K562 (cell line): ENCODE measurements at regions not wholly inside any gene's neighbourhood (a gene's known extent, or its start where the extent isn't known, plus 50 kb on each side); places are given as distances from the start of the nearest gene placed in this dataset.

Source experiments
- ATAC-seq: fragments of 200-7000 bp; cut with Tn5 transposase; 3 replicates; pipeline ENCODE4 v1.9.1; 2020; ENCODE audit warnings: moderate library complexity
- BruUV-seq: library from RNA; stranded (reverse); fragments of 400-500 nt; replicated peaks from 2 replicates; lab custom pipeline; 2021; lab: Mats Ljungman, UMichigan
- CTCF ChIA-PET: fragments of 300-600 bp; formaldehyde crosslinking; extraction: SDS; loops from one replicate; lab custom pipeline; 2021; ENCODE audit warnings: low intra/inter-chr PET ratio; lab: Yijun Ruan, JAX
- POLR2A ChIA-PET: fragments of 300-600, 350-650 bp; sonication (Branson Sonifier 250); formaldehyde crosslinking; extraction: SDS; loops from one replicate; lab custom pipeline; 2021; ENCODE audit warnings: antibody characterized with exemption, inconsistent platforms; lab: Yijun Ruan, JAX
- DNase-seq, 4 experiments: peaks; one replicate each; pipeline versions ENCODE4 v3.0.0 to v3.0.0-alpha.2; 2011 to 2018; ENCODE audit warnings: low spot score in 3 of 4, mixed read lengths in 3 of 4; ENCODE audit errors: extremely low read depth in 1 of 4
- FAIRE-seq: peaks from 2 replicates; lab custom pipeline; 2011; peaks lifted over from hg19 to GRCh38; lab: Jason Lieb, UNC
- H2AFZ ChIP-seq: 2 replicates; pipeline ENCODE4 v1.6.0; 2011; ENCODE audit warnings: low read depth, low read length, control low read depth, inconsistent platforms
- H3K27ac ChIP-seq: fragments of 200-600 bp; 3 replicates; pipeline ENCODE4 v1.8.0; 2011; ENCODE audit warnings: low read depth, mild to moderate bottlenecking, control low read depth, inconsistent platforms, low read length, moderate library complexity, mixed read lengths; ENCODE audit errors: extremely low read depth
- H3K27me3 ChIP-seq, 2 experiments: fragments of 300-600 bp in 1 of 2; 2 replicates in 1 of 2; 3 replicates in 1 of 2; pipeline versions ENCODE4 v1.6.0 to v1.8.0; 2011; ENCODE audit warnings: inconsistent platforms in 2 of 2, low read length in 2 of 2, mild to moderate bottlenecking in 1 of 2, mixed read lengths in 1 of 2, moderate library complexity in 1 of 2; ENCODE audit not compliant: control insufficient read depth in 2 of 2, insufficient read depth in 2 of 2
- H3K36me3 ChIP-seq: fragments of 300-600 bp; 3 replicates; pipeline ENCODE4 v1.8.0; 2011; ENCODE audit warnings: mild to moderate bottlenecking, low read length, inconsistent platforms; ENCODE audit not compliant: control insufficient read depth, insufficient read depth
- H3K4me1 ChIP-seq, 2 experiments: fragments of 200-600 bp in 1 of 2; replicated peaks in 1 of 2; 2 replicates in 1 of 2; 3 replicates in 1 of 2; pipeline versions ENCODE4 v1.5.1 to v1.8.0; 2011; ENCODE audit warnings: inconsistent platforms in 2 of 2, low read length in 2 of 2, mild to moderate bottlenecking in 1 of 2, mixed read lengths in 1 of 2, moderate library complexity in 1 of 2; ENCODE audit not compliant: control insufficient read depth in 2 of 2, insufficient read depth in 2 of 2
- H3K4me2 ChIP-seq: 2 replicates; pipeline ENCODE4 v1.6.1; 2011; ENCODE audit warnings: low read length, control low read depth, inconsistent platforms, mixed read lengths; ENCODE audit not compliant: insufficient read depth
- H3K4me3 ChIP-seq: fragments of 200-600 bp; sonication (generic), shearing (Covaris generic); 2 replicates; pipeline ENCODE4 v1.5.1; 2016; ENCODE audit warnings: control low read depth, inconsistent platforms
- H3K79me2 ChIP-seq: fragments of 200-600 bp; 3 replicates; pipeline ENCODE4 v1.8.0; 2011; ENCODE audit warnings: low read length, inconsistent platforms; ENCODE audit not compliant: control insufficient read depth, insufficient read depth
- H3K9ac ChIP-seq, 2 experiments: 2 replicates each; pipeline versions ENCODE4 v1.6.0 to v1.6.1; 2011; ENCODE audit warnings: low read depth in 2 of 2, low read length in 2 of 2, control low read depth in 1 of 2, inconsistent platforms in 1 of 2, mild to moderate bottlenecking in 1 of 2, mixed read lengths in 1 of 2; ENCODE audit not compliant: insufficient read depth in 1 of 2
- H3K9me1 ChIP-seq: one replicate; pipeline ENCODE4 v1.6.0; 2011; ENCODE audit warnings: inconsistent platforms, mild to moderate bottlenecking, low read length, moderate library complexity; ENCODE audit not compliant: control insufficient read depth, insufficient read depth
- H3K9me3 ChIP-seq: replicated peaks from 2 replicates; pipeline ENCODE4 v1.5.1; 2011; ENCODE audit warnings: low read depth, low read length, inconsistent platforms; ENCODE audit not compliant: control insufficient read depth, insufficient read depth
- H4K20me1 ChIP-seq: replicated peaks from 2 replicates; pipeline ENCODE4 v1.6.1; 2011; ENCODE audit warnings: low read length, inconsistent platforms, mixed read lengths; ENCODE audit not compliant: control insufficient read depth, insufficient read depth
- CXXC5 ChIP-seq: fragments of 250-450 bp; sonication (Bioruptor Pico); IDR thresholded peaks from 2 replicates; pipeline ENCODE4 v1.8.0; 2022; ENCODE audit warnings: inconsistent platforms, mild to moderate bottlenecking, moderate library complexity
- ID3 ChIP-seq, 2 experiments: fragments of 250-450 bp in 1 of 2; fragments of 450-650 bp in 1 of 2; sonication (Bioruptor Pico) in 1 of 2; IDR thresholded peaks; 2 replicates each; pipeline versions ENCODE4 v1.6.1 to v1.8.0; 2016 to 2021; ENCODE audit warnings: mild to moderate bottlenecking in 2 of 2, moderate library complexity in 2 of 2, missing compliant biosample characterization in 1 of 2, missing genetic modification characterization in 1 of 2
- KAT7 ChIP-seq: sonication (generic); formaldehyde crosslinking; IDR thresholded peaks from 2 replicates; pipeline ENCODE4 v1.8.0; 2022; ENCODE audit warnings: missing genetic modification reagents, mild to moderate bottlenecking, borderline replicate concordance
- NFIC ChIP-seq: fragments of 450-650 bp; IDR thresholded peaks from 2 replicates; pipeline ENCODE4 v1.6.1; 2017; ENCODE audit warnings: mild to moderate bottlenecking, inconsistent platforms
- NFIX ChIP-seq: fragments of 250-450 bp; sonication (Bioruptor Pico); IDR thresholded peaks from 2 replicates; pipeline ENCODE4 v1.4.0; 2020; ENCODE audit warnings: low read depth, mild to moderate bottlenecking, moderate library complexity
- ZNF280A ChIP-seq: fragments of 450-650 bp; IDR thresholded peaks from 2 replicates; pipeline ENCODE4 v1.6.1; 2018; ENCODE audit warnings: mild to moderate bottlenecking, low read depth; ENCODE audit not compliant: partially characterized antibody
- ZNF707 ChIP-seq: fragments of 250-450 bp; sonication (Bioruptor Pico); conservative IDR thresholded peaks from 2 replicates; pipeline ENCODE4 v1.8.0; 2022; ENCODE audit warnings: inconsistent platforms, mild to moderate bottlenecking, moderate library complexity
- WGBS: fragments of 100-300 bp; shearing (Covaris generic); methylation state at CpG from one replicate; pipeline ENCODE4 v1.1.6; 2016; ENCODE audit warnings: low coverage, mixed read lengths; ENCODE audit not compliant: insufficient coverage; ENCODE audit errors: missing lambda C conversion rate; 5-methylcytosine and 5-hydroxymethylcytosine counted together
- in situ Hi-C: fragments of 300-500 bp; cut with MboI; formaldehyde crosslinking; loops from 4 replicates; pipeline ENCODE4 v1.15.0; 2018; ENCODE audit warnings: inconsistent platforms, mixed read lengths
- intact Hi-C: fragments of 100-400 bp; cut with micrococcal nuclease; formaldehyde crosslinking; loops from 2 replicates; pipeline ENCODE4 v1.14.2; 2022

GRCh38 chr4:30068234-30068633, 651.9 kb upstream of the PCDH7 start:
- WGBS: 8% methylated on average over 1 of the region's 1 CpG
- in situ Hi-C loops (no loop called here), intact Hi-C loops (no loop called here)
- no peak for ATAC-seq
- Histone ChIP-seq H3K9me3 (0 out of 2 replicates have a peak, but pooled peaks cover 2% of the 10 kb centered on the region), H3K4me1 (no peaks in the 10 kb centered on the region), H2AFZ (no peak overlapping the region), H3K79me2 (no peaks in the 10 kb centered on the region), H3K4me3 (no peak overlapping the region), H3K27ac (no peak overlapping the region), H3K36me3 (no peaks in the 10 kb centered on the region), H3K9ac (no peak overlapping the region), H3K4me2 (no peak overlapping the region), H3K9me1 (no peaks in the 10 kb centered on the region), H3K27me3 (no peaks in the 10 kb centered on the region), H4K20me1 (no peaks in the 10 kb centered on the region)
- DNase-seq: no peak
- POLR2A ChIA-PET: no interaction called here
- CTCF ChIA-PET: no interaction called here
- no peak for TF ChIP-seq ID3 (CRISPR knock-in tag; IDR thresholded peaks at IDR 0.05)
- no peak for TF ChIP-seq ID3 (tag; IDR thresholded peaks at IDR 0.05)
- TF ChIP-seq KAT7 (CRISPR knock-in tag): no peak
- TF ChIP-seq NFIX (CRISPR knock-in tag): peak; percentile 65
- no peak for TF ChIP-seq ZNF707 (CRISPR knock-in tag)
- TF ChIP-seq CXXC5 (CRISPR knock-in tag): no peak
- TF ChIP-seq NFIC: peak; percentile 85
- no peak for TF ChIP-seq ZNF280A
- no TSS peak for BruUV-seq
- FAIRE-seq: no peak
